Natural killer cell (primary cell): ENCODE measurements at regions not wholly inside any gene's neighbourhood (a gene's known extent, or its start where the extent isn't known, plus 50 kb on each side); places are given as distances from the start of the nearest gene placed in this dataset.

Experiments used
- ATAC-seq, 3 donors: fragments of 150-1000 bp in 2 of 3; fragments of 200-7000 bp in 1 of 3; cut with Tn5 transposase; 1 replicate in 1 of 3; 2 replicates in 2 of 3; pipeline ENCODE4 v1.10.0; 2021; ENCODE audit warnings: mild to moderate bottlenecking in 2 of 3, moderate library complexity in 2 of 3
- DNase-seq, 2 donors: peaks; one replicate each; pipeline versions ENCODE4 v3.0.0 to v3.0.0-alpha.2; 2013 to 2021; ENCODE audit warnings: mixed read lengths in 1 of 2
- H3K27ac ChIP-seq: one replicate; pipeline ENCODE4 v1.5.1; 2013; ENCODE audit warnings: mild to moderate bottlenecking, low read length
- H3K27me3 ChIP-seq: one replicate; pipeline ENCODE4 v1.6.1; 2013; ENCODE audit warnings: low read length; ENCODE audit not compliant: control insufficient read depth, insufficient read depth
- H3K36me3 ChIP-seq: one replicate; pipeline ENCODE4 v1.6.1; 2013; ENCODE audit warnings: low read length; ENCODE audit not compliant: control insufficient read depth, insufficient read depth
- H3K4me1 ChIP-seq: one replicate; pipeline ENCODE4 v1.6.1; 2013; ENCODE audit warnings: low read length; ENCODE audit not compliant: control insufficient read depth, insufficient read depth
- H3K4me3 ChIP-seq: one replicate; pipeline ENCODE4 v1.5.1; 2013; ENCODE audit warnings: low read length
- H3K9me3 ChIP-seq: one replicate; pipeline ENCODE4 v1.6.1; 2013; ENCODE audit warnings: low read length; ENCODE audit not compliant: control insufficient read depth, insufficient read depth
- H3K27ac Mint-ChIP-seq, 2 donors: one replicate each; pipeline ENCODE4 v1.8.0; 2022; ENCODE audit warnings: mild to moderate bottlenecking in 2 of 2, mixed read lengths in 2 of 2, moderate library complexity in 1 of 2
- H3K27me3 Mint-ChIP-seq, 2 donors: one replicate each; pipeline ENCODE4 v1.8.0; 2022; ENCODE audit warnings: low read depth in 2 of 2, mixed read lengths in 2 of 2
- H3K36me3 Mint-ChIP-seq: one replicate; pipeline ENCODE4 v1.8.0; 2022; ENCODE audit warnings: mixed read lengths
- H3K4me1 Mint-ChIP-seq, 2 donors: one replicate each; pipeline ENCODE4 v1.8.0; 2022; ENCODE audit warnings: mixed read lengths in 2 of 2
- H3K4me3 Mint-ChIP-seq: one replicate; pipeline ENCODE4 v1.8.0; 2022; ENCODE audit warnings: mild to moderate bottlenecking, moderate library complexity, mixed read lengths
- H3K9me3 Mint-ChIP-seq, 2 donors: one replicate each; pipeline ENCODE4 v1.8.0; 2022; ENCODE audit warnings: mixed read lengths in 2 of 2
- CTCF ChIP-seq: fragments of 200-600 bp; IDR thresholded peaks from one replicate; pipeline ENCODE4 v1.8.0; 2022; ENCODE audit warnings: antibody characterized with exemption
- WGBS: methylation state at CpG from one replicate; pipeline ENCODE4 v1.1.7; 2013; ENCODE audit warnings: missing lambda C conversion rate; ENCODE audit not compliant: insufficient coverage; 5-methylcytosine and 5-hydroxymethylcytosine counted together
- intact Hi-C: fragments of 100-400 bp; cut with micrococcal nuclease; formaldehyde crosslinking; loops from one replicate; pipeline ENCODE4 v1.14.2; 2022

- H3K27me3 Mint-ChIP-seq: peaks cover 8 to 19% of the 10 kb centered on the region in 2 donors
- Histone ChIP-seq H3K27ac (no peak overlapping the region), H3K9me3 (no peaks in the 10 kb centered on the region), H3K4me3 (no peak overlapping the region), H3K36me3 (no peaks in the 10 kb centered on the region), H3K27me3 (no peaks in the 10 kb centered on the region), H3K4me1 (no peaks in the 10 kb centered on the region)
- H3K36me3 Mint-ChIP-seq: no peaks in the 10 kb centered on the region
- H3K9me3 Mint-ChIP-seq: no peaks in the 10 kb centered on the region
- H3K27ac Mint-ChIP-seq: no peak overlapping the region
- DNase-seq: no peak
- no peak for TF ChIP-seq CTCF
- H3K4me1 Mint-ChIP-seq: no peaks in the 10 kb centered on the region
- WGBS: 82% methylated on average over 4 of the region's 4 CpGs
- ATAC-seq: no peak
- intact Hi-C loops: no loop called here
- H3K4me3 Mint-ChIP-seq: no peak overlapping the region
These were observed 476.0 kb upstream of the ASIC2 start for GRCh38 chr17:33769066-33769465.

- DNase-seq (no peak), ATAC-seq (no peak)
- Mint-ChIP-seq H3K4me3 (no peak overlapping the region), H3K36me3 (no peaks in the 10 kb centered on the region), H3K27ac (no peak overlapping the region), H3K4me1 (no peaks in the 10 kb centered on the region), H3K27me3 (peaks cover 5 to 21% of the 10 kb centered on the region in 2 donors), H3K9me3 (no peaks in the 10 kb centered on the region)
- Histone ChIP-seq H3K27ac (no peak overlapping the region), H3K4me1 (no peaks in the 10 kb centered on the region), H3K36me3 (no peaks in the 10 kb centered on the region), H3K9me3 (no peaks in the 10 kb centered on the region), H3K4me3 (no peak overlapping the region), H3K27me3 (no peaks in the 10 kb centered on the region)
- 85% methylated on average over 4 of the region's 4 CpGs for WGBS
- intact Hi-C loops: loop anchor here (5.0 kb wide), 1 partner anchor 371 kb away; no protein-coding TSS in a partner anchor
- TF ChIP-seq CTCF: no peak
These were observed 478.8 kb upstream of the CCL2 start for GRCh38 chr17:33776304-33776703.

GRCh38 chr17:33776903-33777302 lies 478.2 kb upstream of the CCL2 start:
- ATAC-seq (no peak), DNase-seq (no peak)
- H3K9me3 ChIP-seq: no peaks in the 10 kb centered on the region
- intact Hi-C loops: loop anchor here (5.0 kb wide), 1 partner anchor 370 kb away; no protein-coding TSS in a partner anchor
- Mint-ChIP-seq H3K27me3 (peaks cover 3 to 27% of the 10 kb centered on the region in 2 donors), H3K4me1 (no peaks in the 10 kb centered on the region), H3K4me3 (no peak overlapping the region), H3K36me3 (no peaks in the 10 kb centered on the region), H3K27ac (no peak overlapping the region), H3K9me3 (no peaks in the 10 kb centered on the region)
- TF ChIP-seq CTCF: no peak
- no peaks in the 10 kb centered on the region for H3K4me1 ChIP-seq
- no peaks in the 10 kb centered on the region for H3K27me3 ChIP-seq
- no peaks in the 10 kb centered on the region for H3K36me3 ChIP-seq
- no peak overlapping the region for H3K4me3 ChIP-seq
- WGBS: 91% methylated on average over 8 of the region's 9 CpGs
- no peak overlapping the region for H3K27ac ChIP-seq

- WGBS: 73% methylated on average over 5 of the region's 5 CpGs
- H3K27ac Mint-ChIP-seq: no peak overlapping the region
- H3K4me3 Mint-ChIP-seq: no peak overlapping the region
- no peak overlapping the region for H3K27ac ChIP-seq
- TF ChIP-seq CTCF: no peak
- H3K9me3 ChIP-seq: no peaks in the 10 kb centered on the region
- peaks cover 5 to 27% of the 10 kb centered on the region in 2 donors for H3K27me3 Mint-ChIP-seq
- no peak overlapping the region for H3K4me3 ChIP-seq
- no peaks in the 10 kb centered on the region for H3K36me3 ChIP-seq
- no peaks in the 10 kb centered on the region for H3K9me3 Mint-ChIP-seq
- ATAC-seq (no peak), DNase-seq (no peak)
- intact Hi-C loops: loop anchor here (5.0 kb wide), 1 partner anchor 370 kb away; no protein-coding TSS in a partner anchor
- no peaks in the 10 kb centered on the region for H3K4me1 Mint-ChIP-seq
- no peaks in the 10 kb centered on the region for H3K36me3 Mint-ChIP-seq
- H3K4me1 ChIP-seq: no peaks in the 10 kb centered on the region
- H3K27me3 ChIP-seq: no peaks in the 10 kb centered on the region
These were observed 477.4 kb upstream of the CCL2 start for GRCh38 chr17:33777674-33778073.
